ENCODE measurements at regions not wholly inside any gene's neighbourhood (a gene's known extent, or its start where the extent isn't known, plus 50 kb on each side); places are given as distances from the start of the nearest gene placed in this dataset.

DNA sequence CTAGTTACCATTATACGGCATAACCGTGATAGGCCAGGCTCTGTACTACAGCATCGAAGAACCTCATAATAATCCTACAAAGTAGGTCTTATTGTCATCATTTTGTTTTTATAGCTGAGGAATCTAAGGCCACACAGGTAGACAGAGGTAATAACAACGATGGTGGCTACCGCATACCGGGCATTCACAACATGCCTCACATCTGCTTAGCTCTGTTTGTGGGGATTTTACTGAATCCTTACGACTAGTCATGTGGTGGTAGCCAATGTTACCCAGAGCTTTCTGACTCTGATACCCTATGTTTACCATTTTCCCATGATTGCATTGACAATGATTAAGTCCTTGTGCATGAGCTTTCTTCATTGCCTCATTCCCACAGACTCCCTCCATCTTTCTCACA, 269.4 kb downstream of the TCF7L2 start:
- DNase-seq (ENCODE audit: extremely low read depth in 1 of 2, low read depth in 1 of 2), result no peak

GRCh38 chr10:113221756-113222168, 271.7 kb downstream of the TCF7L2 start:
- DNase-seq (ENCODE audit: extremely low read depth in 1 of 2, low read depth in 1 of 2), result no peak

DNA sequence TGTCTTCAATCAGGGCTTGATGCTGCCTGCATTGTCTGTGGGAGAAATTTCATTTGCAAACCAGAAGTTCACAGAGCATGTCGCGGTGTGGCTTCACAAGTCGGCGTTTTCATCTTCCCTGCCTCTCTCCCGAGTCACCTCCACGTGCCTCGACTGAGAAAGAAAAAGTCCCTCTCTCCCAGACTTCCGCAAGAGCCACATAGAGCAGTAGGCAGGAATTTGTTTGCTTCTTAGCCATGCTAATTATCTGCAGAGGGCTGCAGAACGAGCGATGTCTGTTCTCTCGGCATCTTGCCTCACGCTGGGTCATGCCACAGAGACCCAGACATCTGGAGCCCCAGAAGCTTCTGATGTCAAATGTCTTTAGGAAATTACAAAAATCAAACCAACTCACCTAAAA, 272.2 kb downstream of the TCF7L2 start:
- no peak for DNase-seq (ENCODE audit: extremely low read depth in 1 of 2, low read depth in 1 of 2)

GRCh38 chr10:113225364-113225763, 275.3 kb downstream of the TCF7L2 start:
- no peak for DNase-seq (ENCODE audit: extremely low read depth in 1 of 2, low read depth in 1 of 2)

GRCh38 chr10:113225903-113226302, 275.9 kb downstream of the TCF7L2 start:
- no peak for DNase-seq (ENCODE audit: extremely low read depth in 1 of 2, low read depth in 1 of 2)

- no peak for DNase-seq (ENCODE audit: extremely low read depth in 1 of 2, low read depth in 1 of 2)
These were observed 276.4 kb downstream of the TCF7L2 start for GRCh38 chr10:113226399-113226798.

DNA sequence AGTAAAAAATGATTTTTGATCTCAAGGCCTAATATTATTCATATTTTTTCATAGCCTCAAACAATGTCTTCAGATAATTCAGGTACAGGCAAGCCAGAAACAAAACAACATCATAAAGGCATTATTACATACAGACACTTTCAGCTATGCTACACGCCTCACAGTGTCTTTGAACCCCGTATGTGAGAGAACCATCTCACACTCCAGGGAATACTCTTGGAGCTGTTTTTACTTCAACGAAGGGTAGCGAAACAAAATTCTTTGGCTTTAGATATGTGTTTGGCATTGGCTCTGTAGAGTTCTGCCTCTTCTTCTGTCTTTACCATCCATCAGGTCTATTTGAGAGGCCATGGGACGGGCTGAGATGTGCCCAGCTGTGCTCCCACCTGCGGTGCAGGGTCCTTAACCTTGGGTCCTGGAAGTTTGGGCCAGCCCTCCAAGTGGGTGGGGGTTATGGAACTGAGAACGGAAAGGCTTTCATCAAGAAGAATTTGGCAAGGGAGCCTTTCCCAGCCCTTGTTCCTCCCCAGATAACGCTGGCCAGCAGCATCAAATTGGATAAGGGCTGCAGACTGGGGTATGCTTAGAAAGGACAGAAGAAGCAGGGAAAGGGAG, 276.9 kb downstream of the TCF7L2 start:
- DNase-seq (ENCODE audit: extremely low read depth in 1 of 2, low read depth in 1 of 2), result no peak

DNA sequence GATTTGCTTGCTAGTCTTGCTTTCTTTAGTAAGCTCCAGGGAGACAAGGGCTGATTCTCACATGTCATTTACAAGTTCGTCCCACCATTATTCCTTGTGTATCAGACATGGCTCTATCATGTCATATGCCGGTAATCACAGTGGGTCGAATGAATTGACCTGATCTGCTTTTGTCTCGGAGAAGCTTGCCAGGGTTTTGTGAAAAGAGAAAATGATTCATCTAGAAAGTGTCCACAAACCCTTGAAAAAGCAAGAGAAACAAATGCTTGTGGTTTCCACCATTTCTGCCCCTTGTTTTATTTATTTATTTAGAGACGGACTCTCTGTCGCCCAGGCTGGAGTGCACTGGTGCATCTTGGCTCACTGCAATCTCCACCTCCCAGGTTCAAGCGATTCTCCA, 278.5 kb downstream of the TCF7L2 start:
- DNase-seq (ENCODE audit: extremely low read depth in 1 of 2, low read depth in 1 of 2), result no peak

GRCh38 chr10:113230011-113230610, 280.1 kb downstream of the TCF7L2 start:
- no peak for DNase-seq (ENCODE audit: extremely low read depth in 1 of 2, low read depth in 1 of 2)

DNA sequence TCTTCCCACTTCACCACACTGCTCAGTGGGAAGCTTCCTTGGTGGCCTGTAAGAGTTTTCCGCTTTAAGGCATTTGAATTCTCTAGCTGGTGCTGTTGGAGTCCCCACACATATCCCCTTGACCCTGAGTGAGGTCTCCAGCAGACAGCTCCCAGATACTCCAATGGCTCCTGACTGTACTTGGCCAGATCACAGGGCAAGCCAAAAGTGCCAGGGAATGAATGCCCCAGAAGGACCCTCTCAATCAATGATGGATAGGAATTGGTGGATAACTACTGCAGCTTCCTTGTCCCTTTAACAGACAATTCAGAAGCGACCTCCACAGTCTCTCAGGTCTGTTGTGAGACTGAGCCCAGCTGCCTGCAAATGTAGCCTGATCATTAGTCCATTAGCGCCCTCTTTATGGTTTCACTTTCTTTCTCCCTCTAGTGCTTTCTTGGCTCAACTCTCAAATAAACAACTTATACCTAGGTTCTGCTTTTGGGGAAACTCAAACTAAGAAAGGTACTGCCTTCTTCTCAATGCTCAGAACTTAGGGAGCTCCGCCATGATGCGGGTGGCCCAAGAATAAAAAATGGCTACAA, 283.0 kb downstream of the TCF7L2 start:
- no peak for DNase-seq (ENCODE audit: extremely low read depth in 1 of 2, low read depth in 1 of 2)

DNA sequence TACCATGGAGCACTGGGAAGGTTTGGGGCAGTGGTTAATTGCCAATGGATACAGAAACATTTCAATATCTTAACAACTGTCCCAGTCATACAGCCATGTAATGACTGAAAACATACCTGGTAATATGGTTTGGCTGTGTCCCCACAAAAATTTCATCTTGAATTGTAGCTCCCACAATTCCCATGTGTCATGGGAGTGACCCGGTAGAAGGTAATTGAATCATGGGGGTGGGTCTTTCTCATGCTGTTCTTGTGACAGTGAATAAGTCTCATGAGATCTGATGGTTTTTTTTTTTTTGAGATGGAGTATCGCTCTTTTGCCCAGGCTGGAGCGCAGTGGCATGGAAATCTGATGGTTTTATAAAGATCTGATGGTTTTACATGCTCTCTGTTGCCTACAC, 284.4 kb downstream of the TCF7L2 start:
- DNase-seq (ENCODE audit: extremely low read depth in 1 of 2, low read depth in 1 of 2), result no peak

- DNase-seq (ENCODE audit: extremely low read depth in 1 of 2, low read depth in 1 of 2), result no peak
These were observed 285.5 kb downstream of the TCF7L2 start for GRCh38 chr10:113235508-113235907.

DNA sequence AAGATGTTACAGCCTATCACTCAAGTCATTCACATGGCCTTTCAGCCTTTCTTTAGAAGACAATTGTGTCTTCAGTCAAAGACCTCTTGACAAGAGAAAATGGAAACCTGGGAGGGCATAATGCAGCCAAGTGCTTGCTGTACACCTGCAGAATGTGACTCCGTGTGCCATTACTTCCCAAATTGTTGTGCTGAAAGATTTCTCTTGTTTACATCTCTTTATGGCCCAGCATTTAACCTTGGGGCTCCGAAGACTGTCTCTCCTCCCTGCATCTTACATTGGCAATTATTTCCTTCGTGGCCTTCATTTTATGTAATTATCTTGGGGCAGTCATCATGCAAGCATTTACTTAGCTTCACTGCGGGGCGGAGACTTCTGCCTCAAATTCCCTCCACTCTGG, 287.0 kb downstream of the TCF7L2 start:
- no peak for DNase-seq (ENCODE audit: extremely low read depth in 1 of 2, low read depth in 1 of 2)

DNA sequence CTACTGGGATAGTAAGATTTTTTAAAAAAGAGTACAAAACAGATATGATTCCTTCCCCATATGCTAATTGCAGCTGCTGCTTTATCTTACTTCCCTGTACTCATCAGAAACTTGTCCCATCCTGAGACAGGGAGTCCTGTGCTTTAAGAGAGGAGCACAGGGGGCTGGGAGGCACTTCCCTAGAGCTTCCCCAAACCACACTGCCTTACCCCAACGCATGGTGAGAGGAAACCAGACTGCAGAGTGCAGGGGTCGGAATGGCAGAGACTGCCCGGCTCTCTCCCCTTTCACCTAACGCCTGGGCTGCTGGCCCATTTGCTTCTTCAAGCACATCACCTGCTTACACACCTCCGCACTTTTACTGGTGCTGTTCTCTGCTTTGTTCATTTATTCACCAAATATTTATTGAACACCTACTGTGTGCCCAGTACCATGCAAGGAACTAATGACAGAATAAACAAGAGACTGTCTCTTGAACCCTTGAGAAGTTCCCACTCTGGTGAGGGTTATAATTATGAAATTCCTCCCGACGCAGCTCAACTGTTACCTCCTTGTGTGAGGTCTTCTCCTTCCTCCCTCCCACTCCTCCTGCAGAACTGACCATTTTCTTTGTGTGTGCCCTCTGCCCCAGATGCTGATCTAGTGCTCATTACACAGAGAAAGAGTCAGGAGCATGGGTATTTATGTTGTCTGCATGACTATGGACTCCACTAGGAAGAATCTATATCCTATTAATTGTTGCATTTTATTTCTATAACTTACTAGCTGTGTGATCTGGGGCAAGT, 289.7 kb downstream of the TCF7L2 start:
- no peak for DNase-seq (ENCODE audit: extremely low read depth in 1 of 2, low read depth in 1 of 2)

DNA sequence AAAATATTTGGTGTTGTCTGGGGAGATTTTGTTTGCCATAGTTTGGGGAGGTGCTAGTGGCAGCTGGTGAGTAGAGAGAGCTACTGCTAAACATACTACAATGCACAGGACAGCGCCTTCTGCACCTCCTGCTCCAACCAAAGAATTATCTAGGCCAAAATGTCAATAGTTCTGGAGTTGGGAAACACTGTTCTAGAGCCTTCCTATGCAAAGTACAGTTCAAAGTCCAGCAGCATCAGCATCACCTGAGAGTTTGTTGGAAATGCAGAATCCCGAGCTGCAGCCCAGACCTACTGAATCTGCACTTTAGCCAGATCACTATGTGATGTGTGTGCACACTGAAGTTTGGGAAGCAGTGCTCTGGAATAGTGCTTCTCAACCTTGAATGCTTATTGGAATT, 290.7 kb downstream of the TCF7L2 start:
- DNase-seq (ENCODE audit: extremely low read depth in 1 of 2, low read depth in 1 of 2), result no peak

DNA sequence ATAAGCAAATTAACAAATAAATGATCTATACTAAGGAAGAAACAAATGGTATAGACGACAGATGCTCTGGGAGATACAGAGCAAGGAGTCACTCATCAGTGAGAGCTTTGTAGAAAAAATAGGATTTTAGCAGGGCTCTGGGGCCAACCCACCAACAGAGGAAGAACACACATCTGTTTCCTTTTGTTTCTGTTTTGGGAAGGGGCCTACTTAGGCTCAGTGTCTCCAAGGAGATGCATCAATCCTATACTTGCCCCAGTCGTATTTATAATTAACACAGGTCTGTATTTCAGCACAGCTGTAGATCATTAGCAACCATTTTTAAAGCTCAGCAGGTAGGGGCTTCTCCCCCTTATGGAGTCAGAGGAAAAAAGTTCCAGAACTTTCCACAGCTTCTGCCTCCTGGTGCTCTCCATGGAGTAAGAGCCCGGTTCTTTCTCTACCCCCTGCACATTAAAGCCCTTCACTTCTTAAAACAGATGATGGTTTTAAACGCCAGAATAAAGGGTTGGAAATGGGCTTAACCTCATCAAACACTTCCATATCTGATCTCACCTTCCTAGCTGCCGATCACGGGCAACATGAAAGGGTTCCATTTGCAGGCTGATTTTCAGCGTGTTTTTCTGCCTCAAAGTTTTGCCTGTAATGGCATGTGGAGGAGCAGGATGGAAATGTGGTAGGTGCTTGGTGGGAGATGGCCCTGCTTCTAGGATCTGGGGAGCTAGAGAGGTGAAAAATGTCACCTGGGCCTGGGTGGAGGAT, 291.7 kb downstream of the TCF7L2 start:
- no peak for DNase-seq (ENCODE audit: extremely low read depth in 1 of 2, low read depth in 1 of 2)

DNA sequence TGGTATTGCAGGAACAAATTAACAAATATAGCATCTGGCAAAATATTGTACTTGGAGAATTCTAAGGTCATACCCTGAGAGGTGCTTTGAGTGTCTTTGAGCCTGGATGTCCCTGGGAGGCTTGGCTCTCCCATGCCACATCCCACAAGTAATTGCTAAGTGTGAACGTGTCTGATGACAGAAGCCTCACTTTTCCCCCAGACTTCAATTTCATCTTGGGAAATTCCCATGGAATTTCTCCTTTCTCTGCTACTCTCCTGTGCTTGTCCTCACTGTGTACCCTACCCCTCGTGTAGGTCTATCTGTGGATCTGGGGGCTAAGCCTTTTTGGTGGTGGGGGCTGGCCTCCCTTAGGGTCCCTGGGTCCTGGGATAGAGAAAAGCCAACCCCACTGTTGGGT, 293.3 kb downstream of the TCF7L2 start:
- no peak for DNase-seq (ENCODE audit: extremely low read depth in 1 of 2, low read depth in 1 of 2)

- DNase-seq (ENCODE audit: extremely low read depth in 1 of 2, low read depth in 1 of 2), result no peak
These were observed 294.7 kb downstream of the TCF7L2 start for GRCh38 chr10:113244750-113245149.

- DNase-seq (ENCODE audit: extremely low read depth in 1 of 2, low read depth in 1 of 2), result no peak
These were observed 295.2 kb downstream of the TCF7L2 start for GRCh38 chr10:113245286-113245685.

GRCh38 chr10:113247050-113247449, 297.0 kb downstream of the TCF7L2 start:
- no peak for DNase-seq (ENCODE audit: extremely low read depth in 1 of 2, low read depth in 1 of 2)
